ENCODE measurements at regions not wholly inside any gene's neighbourhood (a gene's known extent, or its start where the extent isn't known, plus 50 kb on each side); places are given as distances from the start of the nearest gene placed in this dataset.
"Not testable (repeated sequence)": the region's sequence is repeated elsewhere in the genome, so short reads cannot be mapped to it uniquely, and the experiment has no call there.

- not testable (repeated sequence) for H3K27ac ChIP-seq, H3K4me3 ChIP-seq
Observed at GRCh38 chr4:86413426-86413825, 53.6 kb upstream of the MAPK10 start.

GRCh38 chr4:86414686-86415085 is 54.8 kb upstream of the MAPK10 start:
- Histone ChIP-seq H3K27ac (no peak overlapping the region), H3K4me3 (no peak overlapping the region)

- Histone ChIP-seq H3K4me3 (no peak overlapping the region), H3K27ac (no peak overlapping the region)
Observed at GRCh38 chr4:86416081-86416480, 56.2 kb upstream of the MAPK10 start.

GRCh38 chr4:86421461-86421860 is 61.6 kb upstream of the MAPK10 start:
- Histone ChIP-seq H3K27ac (no peak overlapping the region), H3K4me3 (no peak overlapping the region)

DNA sequence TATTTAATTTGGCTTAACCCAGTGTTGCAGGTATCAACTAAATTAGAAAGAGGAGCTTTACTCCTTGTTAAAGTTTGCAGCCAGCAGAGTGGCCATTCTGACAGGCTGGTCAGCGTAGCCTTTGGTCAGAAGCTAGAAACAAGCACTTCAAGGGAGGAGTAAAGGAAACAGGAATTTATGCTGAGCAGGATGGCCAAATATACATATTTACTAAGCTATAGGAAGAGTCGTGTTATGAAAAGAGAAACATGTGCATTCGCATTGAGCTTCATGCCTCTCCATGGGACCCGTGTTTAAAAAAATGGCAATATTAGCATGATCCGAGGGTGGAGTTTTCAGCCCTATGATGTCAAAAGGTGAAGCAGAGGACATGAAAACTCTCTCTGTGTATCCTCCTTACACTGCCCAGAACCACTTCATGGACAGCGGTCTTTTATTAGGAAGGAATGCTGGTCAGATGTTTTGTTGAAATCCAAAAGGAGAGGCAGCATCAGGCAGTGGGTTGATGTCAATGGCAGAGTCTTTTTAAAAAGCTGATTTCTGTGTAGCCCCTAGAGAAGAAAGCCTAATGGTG is 71.8 kb upstream of the MAPK10 start:
- H3K4me3 ChIP-seq, result no peak overlapping the region
- H3K27ac ChIP-seq, result no peak overlapping the region

GRCh38 chr4:86432559-86433134 is 72.8 kb upstream of the MAPK10 start:
- H3K4me3 ChIP-seq, result no peak overlapping the region
- H3K27ac ChIP-seq, result no peak overlapping the region

GRCh38 chr4:86439293-86439692 is 79.4 kb upstream of the MAPK10 start:
- Histone ChIP-seq H3K27ac (no peak overlapping the region), H3K4me3 (no peak overlapping the region)

DNA sequence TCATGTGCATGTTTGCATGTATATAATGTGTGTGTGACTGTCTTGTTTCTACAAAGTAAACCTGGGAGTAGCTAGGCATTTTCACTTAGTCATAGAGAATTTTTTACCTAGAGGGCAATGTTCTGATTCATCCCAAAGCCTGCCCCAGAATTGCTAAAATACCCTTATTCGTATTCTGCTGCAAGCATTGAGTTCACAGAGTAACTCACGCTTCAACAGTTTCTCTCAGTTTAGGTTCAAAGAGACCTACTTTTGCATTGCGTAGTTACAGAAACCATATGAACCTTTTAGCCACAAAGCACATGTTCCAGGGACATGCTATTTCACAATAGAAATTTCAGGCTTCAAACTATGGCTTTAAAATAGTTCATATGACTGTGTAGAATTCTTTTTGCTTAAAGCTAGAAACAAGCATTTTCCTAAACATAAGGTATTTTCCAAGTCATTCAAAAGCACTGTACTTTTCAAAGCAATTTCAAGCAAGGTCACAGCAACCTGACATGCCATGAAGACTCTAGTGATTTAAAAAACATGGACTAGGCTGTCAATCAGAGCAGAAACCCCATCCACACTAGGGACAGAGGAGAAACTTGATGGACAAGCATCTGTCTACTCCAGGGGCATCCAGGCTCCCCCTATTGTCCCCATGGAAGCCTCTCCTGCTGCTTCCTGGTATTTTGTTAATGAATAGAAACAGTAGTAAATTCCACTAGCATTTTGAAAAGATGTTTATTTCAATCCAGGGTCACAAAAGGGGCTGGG is 81.5 kb upstream of the MAPK10 start:
- Histone ChIP-seq H3K27ac (peak overlapping the region in 1 of 21 experiments; percentile 31), H3K4me3 (no peak overlapping the region)

DNA sequence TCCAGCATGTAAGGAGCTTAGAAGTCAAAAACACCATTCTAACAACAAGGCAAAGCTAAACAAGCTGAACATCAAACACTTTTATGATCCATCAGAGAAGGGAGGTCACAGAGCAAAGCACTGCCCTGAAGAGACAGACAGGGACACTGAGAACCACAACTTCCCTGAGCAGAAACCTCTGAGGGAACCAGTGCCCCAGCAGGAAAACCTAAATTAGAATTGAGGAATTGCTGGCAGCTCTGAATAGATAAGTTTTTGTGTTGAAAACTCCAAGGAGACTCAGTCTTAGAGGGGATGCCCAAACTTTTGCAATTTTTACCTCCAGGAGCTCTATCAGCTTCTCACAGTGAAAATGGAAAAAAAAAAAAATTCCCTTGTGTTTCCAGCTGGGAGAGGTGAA is 83.0 kb upstream of the MAPK10 start:
- no peak overlapping the region for H3K4me3 ChIP-seq
- no peak overlapping the region for H3K27ac ChIP-seq

DNA sequence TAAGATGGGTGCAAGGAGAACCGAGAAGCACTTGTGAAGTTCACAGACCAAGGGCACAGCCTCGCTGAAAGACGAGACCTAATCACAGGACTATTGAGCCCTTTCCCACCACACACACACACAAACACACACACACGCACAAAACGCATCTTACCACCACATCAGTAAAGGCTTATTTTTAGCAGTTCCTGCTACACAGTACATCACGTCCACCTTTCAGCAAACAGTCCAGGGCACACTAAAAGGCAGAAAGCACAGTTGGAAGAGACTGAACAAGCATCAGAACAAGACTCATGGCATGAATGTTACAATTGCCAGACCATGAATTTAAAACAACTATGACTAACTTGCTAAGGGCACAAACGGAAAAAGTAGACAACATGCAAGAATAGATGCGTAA is 83.6 kb upstream of the MAPK10 start:
- no peak overlapping the region for H3K27ac ChIP-seq

GRCh38 chr4:86446996-86447395 is 87.1 kb upstream of the MAPK10 start:
- H3K4me3 ChIP-seq, result no peak overlapping the region
- H3K27ac ChIP-seq, result no peak overlapping the region

More for the DNA sequence above, 83.6 kb upstream of the MAPK10 start:
- H3K4me3 ChIP-seq, result no peak overlapping the region

DNA sequence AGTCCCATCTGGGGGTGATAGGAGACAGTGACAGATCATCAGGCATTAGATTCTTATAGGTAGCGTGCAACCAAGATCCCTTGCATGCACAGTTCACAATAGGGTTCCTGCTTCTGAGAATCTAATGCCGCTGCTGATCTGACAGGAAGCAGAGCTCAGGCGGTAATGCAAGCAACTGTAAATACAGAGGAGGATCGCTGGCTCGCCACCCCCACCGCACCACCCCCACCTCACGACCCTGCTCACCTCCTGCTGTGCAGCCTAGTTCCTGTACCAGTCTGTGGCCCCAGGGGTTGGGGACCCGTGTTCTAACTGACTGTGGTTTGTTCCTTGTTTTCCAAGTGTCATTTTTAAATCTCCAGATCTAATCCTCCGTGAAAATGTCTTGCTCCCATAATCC is 89.0 kb upstream of the MAPK10 start:
- H3K4me3 ChIP-seq, result no peak overlapping the region
- H3K27ac ChIP-seq, result no peak overlapping the region

DNA sequence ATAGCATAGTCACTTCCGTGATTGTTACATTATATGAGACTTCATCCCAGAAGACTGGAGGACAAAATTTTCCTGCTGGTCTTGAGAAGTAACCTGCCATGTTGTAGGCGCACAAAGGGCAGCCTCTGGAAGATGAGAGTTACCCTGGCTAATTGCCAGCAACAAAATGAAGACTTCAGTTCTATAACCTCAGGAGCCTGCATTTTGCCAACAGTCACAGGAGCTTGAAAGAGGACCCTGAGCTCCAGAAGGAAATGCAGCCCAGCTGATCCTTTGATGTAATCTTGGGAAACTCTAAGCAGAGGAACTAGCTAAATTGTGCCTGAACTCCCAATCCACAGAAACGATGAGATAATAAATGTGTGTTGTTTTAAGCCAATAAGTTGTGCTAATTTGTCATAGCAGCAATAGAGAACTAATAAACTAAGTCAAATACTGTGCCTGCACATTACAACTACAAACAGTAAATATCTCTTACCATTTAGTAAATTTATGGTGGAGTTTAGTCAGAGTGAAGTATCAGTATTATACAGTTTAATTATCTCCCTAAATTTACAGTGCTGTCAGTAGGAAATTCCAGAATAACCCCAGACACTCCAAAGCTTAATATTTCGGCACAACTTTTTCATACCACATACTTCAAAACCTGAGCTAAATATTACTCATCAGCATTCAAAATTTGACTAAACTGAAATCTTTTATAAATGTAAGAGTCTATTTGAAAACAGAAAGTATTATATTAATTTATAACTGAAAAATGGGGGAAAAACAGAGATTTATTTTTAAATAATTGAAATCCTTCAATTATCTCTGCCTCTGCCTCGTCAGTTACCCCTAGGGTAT is 90.1 kb upstream of the MAPK10 start:
- H3K4me3 ChIP-seq, result no peak overlapping the region
- no peak overlapping the region for H3K27ac ChIP-seq

DNA sequence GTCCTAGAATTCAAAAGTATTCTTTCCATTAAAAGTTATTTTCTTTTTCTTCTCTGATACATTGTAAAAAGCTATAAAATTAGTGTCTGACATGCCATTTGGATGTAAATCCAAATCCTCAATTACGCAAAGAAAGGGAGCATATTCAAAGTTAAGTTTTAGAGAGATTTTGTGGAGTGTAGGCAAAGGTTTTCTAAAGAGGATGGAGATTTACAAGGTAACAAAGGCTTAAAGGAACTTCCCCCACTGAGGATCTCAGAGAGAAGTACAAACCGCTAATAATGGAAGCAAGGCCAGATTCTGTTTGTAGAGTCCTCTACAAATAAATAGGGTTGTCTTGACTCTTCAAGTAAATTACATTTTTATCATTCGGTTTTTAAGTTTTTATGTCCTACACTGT is 91.0 kb upstream of the MAPK10 start:
- no peak overlapping the region for H3K27ac ChIP-seq
- no peak overlapping the region for H3K4me3 ChIP-seq

DNA sequence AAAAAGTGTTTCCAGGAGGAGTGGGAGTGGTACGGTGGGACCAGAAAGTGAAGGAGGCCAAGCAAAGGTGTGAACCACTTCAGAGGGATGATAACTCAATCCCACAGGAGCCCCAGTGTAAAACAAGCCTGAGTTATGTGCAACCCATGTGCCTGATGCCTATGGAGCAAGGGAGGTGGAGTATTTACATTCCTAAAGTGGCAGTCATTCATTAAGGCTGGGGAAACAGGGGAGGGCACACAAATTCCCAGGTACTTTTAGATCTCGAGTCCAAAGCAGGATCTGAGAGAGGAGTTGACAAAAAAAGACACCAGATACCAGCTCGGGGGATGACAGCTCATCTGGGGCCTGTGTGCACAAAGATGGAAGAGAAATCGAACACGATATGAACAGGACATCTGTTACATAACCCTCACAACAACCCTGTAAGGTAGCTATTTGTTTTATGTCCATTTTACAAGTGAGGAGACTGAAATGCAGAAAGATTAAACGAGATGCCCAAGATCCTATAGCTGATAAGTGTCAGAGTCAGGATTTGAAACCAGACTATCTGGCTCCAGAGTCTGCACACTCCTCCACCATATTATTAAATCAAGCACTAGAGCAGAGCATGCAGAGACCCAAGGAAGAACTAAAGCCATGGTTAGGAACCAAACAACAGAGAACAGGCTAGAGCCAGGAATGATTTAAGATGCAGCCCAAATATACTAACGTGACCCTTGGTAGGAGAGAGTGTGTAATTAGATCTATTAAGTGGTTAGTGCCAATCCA is 91.9 kb upstream of the MAPK10 start:
- Histone ChIP-seq H3K27ac (peak overlapping the region in 1 of 21 experiments; percentile 11), H3K4me3 (no peak overlapping the region)

- Histone ChIP-seq H3K27ac (peak overlapping the region in 3 of 21 experiments; percentile 31 to 49 (median 38)), H3K4me3 (no peak overlapping the region)
Observed at GRCh38 chr4:86452422-86452891, 92.6 kb upstream of the MAPK10 start.

DNA sequence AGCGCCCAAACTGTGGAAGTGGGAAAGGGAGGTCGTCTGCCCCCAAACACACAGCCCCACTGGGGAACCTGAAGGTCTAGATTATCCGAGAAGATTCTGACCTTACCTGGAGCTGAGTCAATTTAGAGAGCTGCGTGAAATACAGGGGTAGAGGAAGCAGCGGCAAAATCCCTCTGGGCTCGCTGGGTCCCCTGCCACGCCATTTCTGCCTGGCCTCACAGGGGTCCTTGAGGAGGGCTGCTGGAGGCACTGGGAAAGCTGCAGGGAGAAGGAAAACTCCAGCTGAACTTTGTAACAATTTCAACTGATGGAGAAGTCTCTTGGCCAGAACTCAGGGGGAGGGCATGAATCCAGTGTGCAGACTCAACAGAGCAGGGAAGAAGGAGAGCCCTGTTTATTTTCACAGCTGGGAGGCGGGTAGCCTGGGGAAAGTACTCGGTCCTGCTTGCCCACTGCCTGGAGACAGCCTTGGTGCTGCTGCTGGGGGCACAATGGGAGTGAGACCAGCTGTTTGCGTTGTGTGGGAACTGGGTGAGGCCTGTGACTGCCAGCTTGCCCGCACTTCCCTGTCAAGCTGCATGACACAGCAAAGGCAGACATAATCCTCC is 93.2 kb upstream of the MAPK10 start:
- H3K27ac ChIP-seq, result peak overlapping the region in 8 of 21 experiments; percentile 1 to 49 (median 34)
- H3K4me3 ChIP-seq, result no peak overlapping the region

DNA sequence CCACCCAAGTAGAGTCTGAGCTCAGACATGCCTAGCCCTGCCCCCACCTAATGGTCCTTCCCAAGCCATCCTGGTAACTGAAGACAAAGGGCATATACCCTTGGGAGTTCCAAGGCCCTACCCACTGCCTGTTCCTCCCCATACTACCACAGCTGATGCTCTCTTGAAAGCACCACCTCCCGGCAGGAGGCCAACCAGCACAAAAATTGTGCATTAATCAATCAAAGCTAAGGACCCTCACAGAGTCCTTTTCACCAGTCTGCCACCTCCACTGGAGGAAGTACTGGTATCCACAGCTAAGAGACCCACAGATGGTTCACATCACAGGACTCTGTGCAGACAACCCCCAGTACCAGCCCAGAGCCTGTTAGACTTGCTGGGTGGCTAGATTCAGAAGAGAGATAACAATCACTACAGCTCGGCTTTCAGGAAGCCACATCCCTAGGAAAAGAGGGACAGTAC is 93.8 kb upstream of the MAPK10 start:
- H3K4me3 ChIP-seq, result not testable (repeated sequence)
- peak overlapping the region in 7 of 21 experiments; percentile 1 to 49 (median 31) for H3K27ac ChIP-seq

DNA sequence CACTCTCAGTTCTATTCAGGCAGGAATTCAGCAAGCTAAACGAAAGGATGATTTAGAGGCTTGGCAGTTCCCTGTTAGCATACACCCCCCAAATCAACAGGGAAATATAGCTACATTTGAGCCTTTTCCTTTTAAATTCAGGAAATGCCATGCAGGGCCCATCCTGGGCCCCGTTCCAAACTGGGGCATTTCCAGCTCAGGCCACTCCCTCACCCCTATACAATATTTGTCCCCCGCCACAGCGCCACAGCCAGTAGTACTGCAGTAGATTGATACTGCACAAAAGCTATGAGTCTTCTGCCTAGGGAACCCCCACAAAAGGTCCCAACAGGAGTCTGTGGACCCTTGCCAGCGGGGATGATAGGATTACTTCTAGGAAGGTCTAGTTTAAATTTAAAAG is 102.0 kb upstream of the MAPK10 start:
- H3K4me3 ChIP-seq, result no peak overlapping the region

More for the DNA sequence above, 102.0 kb upstream of the MAPK10 start:
- H3K27ac ChIP-seq, result no peak overlapping the region
